Activated CD8-positive, alpha-beta memory T cell treated with anti-CD3 and anti-CD28 coated beads, Interleukin-2, amount 50 U/mL, for 24 hours (primary cell): ENCODE measurements at regions not wholly inside any gene's neighbourhood (a gene's known extent, or its start where the extent isn't known, plus 50 kb on each side); places are given as distances from the start of the nearest gene placed in this dataset.

ENCODE experiments used
- DNase-seq: peaks from one replicate; pipeline ENCODE4 v3.0.0-alpha.2; 2020; ENCODE audit errors: extremely low read depth

- DNase-seq: no peak
These were observed 86.5 kb upstream of the CDKN3 start for GRCh38 chr14:54310151-54310850.

DNA sequence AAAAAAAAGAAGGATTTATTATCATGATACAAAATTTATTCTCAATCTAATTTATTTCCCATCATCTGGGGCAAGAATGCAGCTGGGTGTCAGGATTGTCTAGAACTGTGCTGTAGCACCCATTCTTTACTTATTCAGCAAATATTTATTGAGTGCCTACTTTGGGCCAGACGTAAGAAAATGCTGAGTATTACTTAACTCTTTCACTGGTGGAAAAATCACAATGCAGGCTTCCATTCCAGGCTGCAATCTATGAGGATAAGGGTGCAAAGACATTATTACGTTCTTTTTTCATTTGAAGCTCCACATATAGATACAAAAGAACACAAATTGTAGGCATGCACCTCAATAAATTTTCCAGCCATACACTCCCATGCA lies 86.0 kb upstream of the CDKN3 start:
- no peak for DNase-seq

DNA sequence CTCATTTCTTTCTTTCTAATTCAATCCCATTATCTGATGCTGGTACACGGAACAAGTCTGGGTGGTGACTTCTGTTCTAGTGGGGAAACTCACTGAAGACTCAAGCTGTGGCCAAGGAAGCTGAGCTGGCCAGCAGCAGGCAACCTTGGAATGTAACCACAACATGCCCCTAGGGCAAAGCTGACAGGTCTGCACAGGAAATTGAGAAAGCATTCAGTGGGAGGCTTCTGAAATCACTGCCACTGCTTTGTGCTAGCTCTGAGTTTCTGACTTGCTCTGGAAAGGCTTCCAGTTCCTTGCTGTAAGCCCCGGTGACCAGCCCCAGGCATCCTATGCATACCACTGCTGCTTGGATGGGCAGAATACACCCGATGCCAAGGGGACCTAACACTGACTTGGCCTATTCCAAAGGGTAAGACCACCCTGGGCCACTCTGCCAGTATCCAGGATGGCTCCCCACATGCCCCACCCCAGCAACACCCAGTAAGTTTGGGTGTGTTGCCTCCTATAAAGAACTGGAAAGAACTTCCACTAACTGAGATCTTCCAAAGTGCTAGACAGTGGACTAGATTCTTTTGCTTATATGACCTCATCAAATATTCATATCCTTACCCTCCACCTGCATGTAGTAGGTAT lies 84.5 kb upstream of the CDKN3 start:
- no peak for DNase-seq

GRCh38 chr14:54314365-54315104 lies 82.3 kb upstream of the CDKN3 start:
- no peak for DNase-seq

DNA sequence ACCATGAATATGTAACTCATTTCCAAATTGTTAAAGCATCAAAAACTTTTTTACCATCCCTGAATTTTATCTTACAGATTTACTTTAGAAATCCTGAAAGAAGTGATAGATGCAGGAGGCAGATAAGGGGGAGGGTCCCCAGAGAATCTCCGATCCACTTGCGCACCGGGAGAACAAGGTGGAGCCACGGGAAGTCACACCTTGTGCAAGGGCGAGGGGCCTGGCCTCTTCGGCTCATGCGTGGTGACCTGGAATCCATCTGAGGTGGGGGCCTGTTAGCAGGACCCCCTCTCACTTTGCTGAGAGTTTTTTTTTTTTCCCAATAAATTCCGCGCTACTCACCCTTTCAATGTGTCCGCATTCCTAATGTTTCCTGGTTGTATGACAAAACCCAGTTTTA lies 80.2 kb upstream of the CDKN3 start:
- DNase-seq: no peak

DNA sequence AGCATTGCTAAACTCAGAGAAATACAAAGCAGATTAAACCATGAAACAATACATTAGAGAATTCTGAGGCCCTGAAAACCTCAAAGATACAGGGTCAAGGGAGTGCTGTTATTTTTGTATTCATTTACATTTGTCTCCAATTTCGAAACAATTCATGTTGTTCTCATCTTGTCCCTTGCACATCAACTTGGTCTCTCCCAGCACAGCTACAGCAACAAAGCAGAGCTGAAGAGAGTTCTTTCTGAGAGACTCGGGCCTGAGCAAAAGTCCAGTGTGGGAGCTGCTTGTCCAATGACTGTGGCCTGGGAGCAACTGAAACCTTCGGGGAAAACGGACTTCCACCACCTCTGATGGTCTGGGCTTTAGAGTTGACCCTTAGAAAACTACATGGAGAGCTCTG lies 79.4 kb upstream of the CDKN3 start:
- DNase-seq: no peak

GRCh38 chr14:54322246-54322645 lies 74.6 kb upstream of the CDKN3 start:
- no peak for DNase-seq

- no peak for DNase-seq
These were observed 74.0 kb upstream of the CDKN3 start for GRCh38 chr14:54322701-54323337.

DNA sequence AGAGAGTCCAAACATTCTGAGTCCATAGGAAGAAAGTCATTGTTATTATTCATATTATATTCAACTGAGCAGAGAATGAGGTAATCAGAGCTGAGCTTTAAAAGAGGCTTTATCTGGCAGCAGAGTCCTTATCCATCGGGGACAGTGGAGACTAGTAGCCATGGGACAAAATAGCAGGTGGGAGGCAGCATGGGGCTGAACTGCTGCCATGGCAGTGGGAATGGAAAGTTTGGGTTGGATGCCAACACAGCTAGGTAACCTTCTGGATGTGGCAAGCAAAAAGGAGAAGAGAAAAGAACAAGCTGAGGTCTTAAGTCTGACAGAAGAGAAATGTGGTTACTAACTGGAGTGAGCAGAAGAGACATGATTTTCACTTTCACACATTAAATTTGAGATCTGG lies 71.0 kb upstream of the CDKN3 start:
- DNase-seq: no peak

- no peak for DNase-seq
These were observed 67.6 kb upstream of the CDKN3 start for GRCh38 chr14:54329082-54329695.

- no peak for DNase-seq
These were observed 65.9 kb upstream of the CDKN3 start for GRCh38 chr14:54330876-54331275.

GRCh38 chr14:54331516-54331915 lies 65.3 kb upstream of the CDKN3 start:
- no peak for DNase-seq

DNA sequence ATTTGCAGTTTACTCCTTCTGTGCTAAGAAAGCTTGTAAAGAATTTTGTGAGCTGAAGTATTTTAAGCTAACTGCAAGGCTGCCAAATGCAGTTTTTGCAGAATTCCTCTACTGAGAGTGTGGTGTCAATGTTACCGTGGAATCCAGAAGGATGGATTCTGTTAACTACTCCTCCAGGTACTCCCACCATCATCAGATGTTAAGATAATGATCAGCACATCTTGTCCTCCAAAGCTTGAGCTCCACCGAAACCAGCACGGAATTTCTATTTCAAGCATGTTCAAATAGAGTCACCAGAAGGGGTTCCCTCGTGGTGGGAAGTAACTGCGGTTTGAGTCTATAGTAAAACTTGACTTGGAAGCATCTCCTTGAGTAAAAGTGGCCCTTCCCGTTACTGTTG lies 64.3 kb upstream of the CDKN3 start:
- no peak for DNase-seq

GRCh38 chr14:54333511-54333910 lies 63.3 kb upstream of the CDKN3 start:
- no peak for DNase-seq

GRCh38 chr14:54335569-54336155 lies 61.1 kb upstream of the CDKN3 start:
- no peak for DNase-seq

GRCh38 chr14:54337314-54337713 lies 59.5 kb upstream of the CDKN3 start:
- DNase-seq: no peak

DNA sequence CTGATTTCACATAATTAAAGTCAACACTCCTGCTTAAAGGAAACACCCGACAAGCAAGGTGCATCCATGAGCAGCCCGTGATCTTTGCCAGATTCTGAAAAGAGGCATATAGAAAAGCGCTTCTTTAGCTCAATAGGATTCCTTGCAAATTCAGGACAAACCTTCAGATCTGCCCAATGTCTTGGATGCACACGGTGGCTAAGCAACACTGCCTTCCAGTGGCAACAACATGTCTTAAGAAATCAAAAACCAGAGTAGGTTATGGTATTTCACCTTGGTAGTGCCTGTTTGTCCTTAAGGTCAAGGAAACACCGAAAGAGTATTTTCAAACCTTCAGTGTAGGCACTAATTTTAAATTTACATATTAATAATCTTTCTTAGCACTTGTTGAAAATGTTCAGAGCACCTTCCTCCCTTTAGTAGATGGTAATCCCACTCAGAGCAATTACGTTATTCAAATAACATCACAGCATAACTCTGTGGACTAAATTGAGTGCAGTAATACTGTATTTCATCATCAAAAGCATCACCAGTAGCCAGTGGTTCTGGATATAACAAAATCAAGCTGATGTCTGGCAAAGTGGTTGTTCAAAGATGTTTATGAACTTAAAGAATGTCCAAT lies 58.0 kb upstream of the CDKN3 start:
- DNase-seq: no peak

- DNase-seq: no peak
These were observed 57.0 kb upstream of the CDKN3 start for GRCh38 chr14:54339771-54340170.

DNA sequence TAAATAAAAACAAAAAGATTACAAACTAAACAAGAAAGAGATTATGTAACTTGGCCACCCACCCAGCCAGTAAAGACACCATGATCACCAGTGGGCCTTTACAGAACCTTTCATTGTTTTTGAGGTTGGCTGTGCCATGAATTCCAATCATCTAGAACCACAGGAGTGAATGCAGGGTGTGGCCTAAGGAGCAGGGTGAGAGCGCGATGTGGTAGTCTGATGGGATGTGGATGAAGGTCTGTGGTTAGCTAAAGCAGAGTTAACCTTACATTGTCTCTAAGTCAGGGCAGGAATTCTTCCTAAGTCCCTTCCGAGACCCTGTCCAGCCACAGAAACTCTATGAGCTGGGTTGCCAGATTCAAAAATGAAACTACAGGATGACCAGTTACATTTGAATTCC lies 54.0 kb upstream of the CDKN3 start:
- DNase-seq: no peak

GRCh38 chr14:54343272-54344121 lies 53.3 kb upstream of the CDKN3 start:
- DNase-seq: no peak
